DND-41 (cell line): ENCODE measurements at regions not wholly inside any gene's neighbourhood (a gene's known extent, or its start where the extent isn't known, plus 50 kb on each side); places are given as distances from the start of the nearest gene placed in this dataset.

ENCODE experiments used
- ATAC-seq: fragments of 200-7000 bp; cut with Tn5 transposase; 3 replicates; pipeline ENCODE4 v1.9.1; 2021; ENCODE audit warnings: low read depth; ENCODE audit not compliant: insufficient read depth
- DNase-seq: peaks from one replicate; pipeline ENCODE4 v3.0.0-alpha.2; 2020
- H2AFZ ChIP-seq: 2 replicates; pipeline ENCODE4 v1.6.0; 2012; ENCODE audit warnings: low read depth, low read length
- H3K27ac ChIP-seq: 2 replicates; pipeline ENCODE4 v1.5.1; 2012; ENCODE audit warnings: low read length, inconsistent platforms
- H3K27me3 ChIP-seq: fragments of 200-600 bp; sonication (generic); 2 replicates; pipeline ENCODE4 v1.6.0; 2012; ENCODE audit warnings: low read length, mild to moderate bottlenecking, inconsistent platforms; ENCODE audit not compliant: insufficient read depth, poor library complexity
- H3K36me3 ChIP-seq: 2 replicates; pipeline ENCODE4 v1.5.1; 2012; ENCODE audit warnings: low read length, inconsistent platforms; ENCODE audit not compliant: insufficient read depth
- H3K4me1 ChIP-seq: 2 replicates; pipeline ENCODE4 v1.5.1; 2012; ENCODE audit warnings: mild to moderate bottlenecking, low read length; ENCODE audit not compliant: insufficient read depth
- H3K4me2 ChIP-seq: 2 replicates; pipeline ENCODE4 v1.6.0; 2012; ENCODE audit warnings: mild to moderate bottlenecking, moderate library complexity, low read length, inconsistent platforms; ENCODE audit not compliant: insufficient read depth
- H3K4me3 ChIP-seq, 2 experiments: fragments of 200-600 bp in 1 of 2; shearing (Covaris generic) in 1 of 2; 2 replicates each; pipeline ENCODE4 v1.5.1; 2012 to 2016; ENCODE audit warnings: inconsistent platforms in 2 of 2, low read length in 2 of 2, mild to moderate bottlenecking in 2 of 2, low read depth in 1 of 2, moderate library complexity in 1 of 2
- H3K79me2 ChIP-seq: 2 replicates; pipeline ENCODE4 v1.6.0; 2012; ENCODE audit warnings: low read length, inconsistent platforms; ENCODE audit not compliant: insufficient read depth
- H3K9ac ChIP-seq: 2 replicates; pipeline ENCODE4 v1.6.0; 2012; ENCODE audit warnings: low read depth, mild to moderate bottlenecking, inconsistent platforms, low read length, moderate library complexity
- H3K9me3 ChIP-seq: 2 replicates; pipeline ENCODE4 v1.5.1; 2012; ENCODE audit warnings: low read length, moderate library complexity, mild to moderate bottlenecking, inconsistent platforms; ENCODE audit not compliant: insufficient read depth, severe bottlenecking
- H4K20me1 ChIP-seq: 2 replicates; pipeline ENCODE4 v1.6.0; 2012; ENCODE audit warnings: low read length; ENCODE audit not compliant: insufficient read depth
- CTCF ChIP-seq: IDR thresholded peaks from 2 replicates; pipeline ENCODE4 v1.5.1; 2012; ENCODE audit warnings: borderline replicate concordance, low read length, moderate library complexity, mild to moderate bottlenecking; ENCODE audit not compliant: poor library complexity, severe bottlenecking; ENCODE audit errors: extremely low read depth
- EZH2 ChIP-seq: IDR thresholded peaks from 3 replicates; pipeline ENCODE4 v1.6.1; 2012; ENCODE audit warnings: borderline replicate concordance, low read depth, mild to moderate bottlenecking, moderate library complexity, low read length, inconsistent platforms; ENCODE audit not compliant: severe bottlenecking

- Histone ChIP-seq H3K4me3 (no peak overlapping the region), H3K36me3 (no peaks in the 10 kb centered on the region), H3K27me3 (no peaks in the 10 kb centered on the region), H4K20me1 (no peaks in the 10 kb centered on the region), H3K4me2 (no peak overlapping the region), H3K4me1 (no peaks in the 10 kb centered on the region), H2AFZ (no peak overlapping the region), H3K9ac (no peak overlapping the region), H3K9me3 (no peaks in the 10 kb centered on the region), H3K79me2 (no peaks in the 10 kb centered on the region), H3K27ac (no peak overlapping the region)
- TF ChIP-seq EZH2, result no peak
- TF ChIP-seq CTCF, result no peak
- no peak for DNase-seq
- no peak for ATAC-seq
Measured at GRCh38 chr6:164124473-164124872, 710.0 kb downstream of the QKI start.

- H3K9ac ChIP-seq, result no peak overlapping the region
- DNase-seq (no peak), ATAC-seq (no peak)
- no peaks in the 10 kb centered on the region for H3K9me3 ChIP-seq
- TF ChIP-seq CTCF, result no peak
- TF ChIP-seq EZH2, result no peak
- no peaks in the 10 kb centered on the region for H3K36me3 ChIP-seq
- H3K79me2 ChIP-seq, result no peaks in the 10 kb centered on the region
- H3K4me2 ChIP-seq, result no peak overlapping the region
- no peak overlapping the region for H3K4me3 ChIP-seq
- H3K27ac ChIP-seq, result no peak overlapping the region
- H3K4me1 ChIP-seq, result no peaks in the 10 kb centered on the region
- H4K20me1 ChIP-seq, result no peaks in the 10 kb centered on the region
- H2AFZ ChIP-seq, result no peak overlapping the region
- no peaks in the 10 kb centered on the region for H3K27me3 ChIP-seq
Measured at GRCh38 chr6:164122109-164122508, 707.6 kb downstream of the QKI start.

DNA sequence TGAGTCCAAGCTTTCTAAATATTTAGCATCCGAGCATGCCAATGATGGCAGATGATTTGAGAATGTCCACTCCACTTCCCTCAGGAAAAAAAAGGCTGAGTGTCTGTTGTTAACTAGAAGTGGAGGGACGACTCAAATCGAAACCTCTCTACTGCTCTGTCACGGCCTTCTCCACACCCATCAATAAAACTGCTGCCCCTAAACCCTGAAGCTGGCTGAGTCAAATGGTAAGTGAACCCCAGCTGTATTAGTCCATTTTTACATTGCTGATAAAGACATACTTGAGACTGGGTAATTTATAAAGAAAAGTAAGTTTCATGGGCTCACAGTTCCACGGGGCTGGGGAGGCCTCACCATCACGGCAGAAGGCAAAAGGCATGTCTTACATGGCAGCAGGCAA lies 707.0 kb downstream of the QKI start:
- DNase-seq (no peak), ATAC-seq (no peak)
- Histone ChIP-seq H2AFZ (no peak overlapping the region), H3K27me3 (no peaks in the 10 kb centered on the region), H3K27ac (no peak overlapping the region), H3K4me3 (no peak overlapping the region), H3K36me3 (no peaks in the 10 kb centered on the region), H3K9ac (no peak overlapping the region), H3K79me2 (no peaks in the 10 kb centered on the region), H3K4me1 (no peaks in the 10 kb centered on the region), H4K20me1 (no peaks in the 10 kb centered on the region), H3K9me3 (no peaks in the 10 kb centered on the region), H3K4me2 (no peak overlapping the region)
- no peak for TF ChIP-seq CTCF
- no peak for TF ChIP-seq EZH2

DNA sequence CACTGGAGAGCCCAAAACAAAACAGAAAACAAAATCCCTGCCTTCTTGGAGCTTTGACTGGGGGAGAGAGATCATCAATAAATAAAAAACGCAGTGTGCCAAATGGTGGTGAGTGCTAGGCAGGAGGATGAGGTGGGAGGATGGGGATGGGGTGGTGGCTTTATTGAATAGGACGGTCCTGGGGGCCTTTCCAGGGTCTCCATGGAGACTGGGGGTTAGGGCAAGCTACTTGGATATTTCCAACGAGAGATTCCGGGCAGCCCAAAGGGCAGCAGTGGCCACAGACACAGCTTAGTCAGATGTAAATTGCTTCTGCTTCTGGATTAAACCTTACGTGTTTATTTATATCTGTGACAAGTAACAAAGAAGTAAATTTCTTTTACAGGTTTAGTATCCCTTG lies 700.1 kb downstream of the QKI start:
- no peak overlapping the region for H2AFZ ChIP-seq
- H3K4me1 ChIP-seq, result no peaks in the 10 kb centered on the region
- no peaks in the 10 kb centered on the region for H3K27me3 ChIP-seq
- ATAC-seq (no peak), DNase-seq (no peak)
- no peaks in the 10 kb centered on the region for H4K20me1 ChIP-seq
- H3K9me3 ChIP-seq, result peaks cover 5% of the 10 kb centered on the region
- H3K27ac ChIP-seq, result no peak overlapping the region
- H3K4me2 ChIP-seq, result no peak overlapping the region
- H3K4me3 ChIP-seq, result no peak overlapping the region
- no peaks in the 10 kb centered on the region for H3K36me3 ChIP-seq
- no peaks in the 10 kb centered on the region for H3K79me2 ChIP-seq
- no peak overlapping the region for H3K9ac ChIP-seq
- TF ChIP-seq EZH2 (no peak), CTCF (no peak)
